ENCODE measurements at regions not wholly inside any gene's neighbourhood (a gene's known extent, or its start where the extent isn't known, plus 50 kb on each side); places are given as distances from the start of the nearest gene placed in this dataset.

DNA sequence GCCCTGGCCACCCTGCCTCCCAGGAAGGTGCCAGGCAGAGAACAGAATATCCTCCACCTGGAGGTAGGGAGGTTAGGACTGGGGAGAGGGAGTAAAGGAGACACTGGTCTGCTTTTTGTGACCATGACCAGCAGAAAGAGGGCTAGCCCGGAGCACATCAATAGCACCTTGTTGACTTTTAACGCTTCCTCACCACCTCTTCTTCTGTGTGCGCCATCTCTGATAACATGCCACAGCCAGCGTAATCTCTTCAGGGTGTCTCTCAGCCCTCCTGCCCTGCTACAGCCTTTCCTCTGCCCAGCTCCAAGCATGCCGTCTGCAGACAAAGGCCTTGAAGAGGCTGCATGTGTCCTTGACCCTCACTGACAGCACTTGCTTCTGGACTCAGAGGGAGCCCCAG is 50.9 kb upstream of the GJA5 start:
- DNase-seq (ENCODE audit: low read depth): no peak

DNA sequence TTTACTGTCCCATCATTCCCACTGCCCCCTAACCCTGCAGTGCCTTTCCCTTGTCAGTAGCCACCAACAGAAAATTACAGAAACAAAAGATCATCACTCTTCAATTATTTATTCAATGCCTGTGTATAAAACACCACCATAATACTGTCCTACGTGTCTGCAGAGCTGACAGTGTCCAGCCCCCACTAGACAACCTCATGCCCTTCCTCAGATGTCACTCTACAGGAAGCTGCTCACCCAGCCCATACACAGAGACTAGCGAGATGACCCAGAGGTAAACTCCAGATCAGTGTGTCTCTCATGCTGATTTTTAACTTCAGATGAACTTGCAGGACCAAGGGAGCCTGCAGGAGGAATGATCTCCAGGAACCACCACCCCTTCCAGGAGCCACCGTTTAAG is 51.3 kb upstream of the GJA5 start:
- DNase-seq (ENCODE audit: low read depth): no peak

DNA sequence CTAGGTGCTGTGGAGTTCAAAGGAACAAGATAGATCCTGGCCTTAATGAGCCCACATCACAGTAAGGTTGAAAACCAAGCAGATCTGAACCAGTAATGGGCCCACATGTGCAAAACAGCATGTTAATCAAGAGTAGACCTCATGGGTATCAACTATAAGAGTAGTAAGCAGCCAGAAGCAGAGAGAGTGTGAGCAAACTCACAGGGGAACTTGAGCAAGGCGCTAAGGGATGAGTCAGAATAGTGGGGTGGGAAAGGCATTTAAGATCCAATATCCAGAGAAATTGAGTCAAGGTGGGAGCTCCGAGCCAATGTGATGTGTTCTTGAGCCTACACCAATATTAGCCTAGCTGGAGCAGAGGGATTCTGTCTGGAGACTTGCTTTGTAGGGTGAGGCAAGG is 52.4 kb upstream of the GJA5 start:
- no peak for DNase-seq (ENCODE audit: low read depth)

DNA sequence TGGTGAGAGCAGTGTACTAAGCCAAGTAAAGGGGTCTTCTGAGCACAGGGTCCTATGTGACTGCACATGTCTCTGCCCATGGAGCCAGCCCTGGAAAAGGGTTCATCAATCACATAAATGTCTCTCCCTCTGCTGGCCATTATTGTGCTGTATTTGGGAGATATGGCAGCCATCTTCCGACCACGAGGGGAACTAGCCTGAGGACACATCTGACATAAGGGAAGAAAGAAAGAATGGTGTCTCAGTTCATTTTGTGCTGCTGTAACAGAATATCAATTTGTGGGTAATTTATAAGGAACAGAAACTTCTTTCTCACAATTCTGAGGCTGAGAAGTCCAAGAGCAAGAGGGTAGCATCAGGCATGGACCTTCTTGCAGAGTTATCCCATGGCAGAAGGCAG is 55.1 kb upstream of the GJA5 start:
- DNase-seq (ENCODE audit: low read depth): no peak

DNA sequence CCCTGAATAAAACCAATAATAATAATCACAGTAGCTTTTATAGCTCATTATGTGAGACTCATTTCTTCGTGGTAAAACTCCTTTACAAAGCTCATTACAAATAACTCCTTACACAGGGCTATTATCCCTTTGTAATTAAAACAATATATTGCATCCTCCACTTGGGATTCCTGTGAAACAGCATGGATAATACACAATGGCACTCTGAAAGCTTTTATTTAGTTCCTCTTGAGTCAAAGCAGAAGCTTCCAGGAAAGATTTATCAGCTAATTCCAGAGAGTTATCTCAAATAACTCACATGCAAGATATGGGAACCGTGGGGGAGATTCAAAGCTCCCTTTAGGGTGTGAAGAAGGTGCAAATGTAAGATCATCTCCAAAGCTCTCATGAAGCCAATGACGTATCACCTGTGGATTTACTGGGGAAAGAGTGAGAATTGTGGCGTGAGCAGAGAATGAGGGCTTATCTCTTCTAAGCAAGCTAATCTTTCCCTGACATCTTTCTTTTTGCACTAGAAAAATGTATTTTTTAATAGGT is 60.4 kb upstream of the GJA5 start:
- DNase-seq (ENCODE audit: low read depth): no peak

DNA sequence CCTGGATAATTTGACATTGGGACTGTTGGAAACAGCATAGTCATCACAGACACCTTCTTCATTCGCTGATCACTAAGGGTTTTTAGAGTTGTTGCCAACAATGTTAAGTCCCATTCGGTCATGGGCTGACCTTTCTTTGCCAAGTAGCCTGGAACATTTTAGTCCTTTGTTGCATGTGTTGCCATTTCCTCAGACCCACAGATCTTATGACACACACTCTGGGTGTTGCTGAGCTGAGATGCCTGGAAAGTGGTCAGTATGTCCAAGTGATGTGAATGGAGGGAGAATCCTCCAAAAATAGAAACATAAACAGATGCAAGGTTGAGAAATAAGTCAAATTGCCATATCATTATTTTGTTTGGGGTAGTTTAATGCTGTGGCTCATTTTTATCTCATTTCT is 61.5 kb upstream of the GJA5 start:
- no peak for DNase-seq (ENCODE audit: low read depth)

DNA sequence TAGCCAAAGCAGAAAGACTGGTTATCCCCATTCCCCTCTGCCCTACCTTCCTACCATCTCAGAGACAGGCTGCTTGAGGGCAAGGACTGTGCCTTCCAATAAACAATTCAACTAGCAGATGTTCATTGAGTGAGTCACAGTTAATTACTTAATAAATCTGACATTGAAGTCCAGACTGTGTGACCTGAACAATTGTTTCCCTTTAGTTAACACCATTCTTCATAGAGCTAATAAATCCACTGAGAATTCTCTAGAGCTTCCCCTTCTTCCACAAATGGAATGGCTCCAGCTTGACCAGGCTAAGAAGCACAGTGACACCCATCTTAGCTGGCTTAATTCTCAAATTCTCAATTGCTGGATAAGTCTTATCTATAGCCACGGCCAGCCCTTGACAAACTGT is 61.9 kb upstream of the GJA5 start:
- no peak for DNase-seq (ENCODE audit: low read depth)

DNA sequence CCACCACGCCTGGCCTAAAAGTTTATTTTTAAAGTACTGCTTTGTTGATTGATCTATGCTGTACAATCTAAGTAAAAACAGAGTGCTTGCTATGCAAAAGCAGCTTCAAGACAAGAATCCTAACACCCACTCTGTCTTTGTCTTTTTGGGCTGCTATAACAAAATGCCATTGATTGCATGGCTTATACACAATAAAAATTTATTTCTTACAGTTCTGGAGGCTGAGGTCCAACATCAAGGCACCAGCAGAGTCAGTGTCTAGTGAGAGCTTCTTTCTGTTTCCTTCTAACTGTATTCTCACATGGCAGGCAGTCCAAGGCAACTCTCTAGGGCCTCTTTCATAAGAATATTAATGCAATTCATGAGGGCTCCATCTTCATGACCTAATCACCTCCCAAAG is 63.6 kb upstream of the GJA5 start:
- DNase-seq (ENCODE audit: low read depth): no peak

DNA sequence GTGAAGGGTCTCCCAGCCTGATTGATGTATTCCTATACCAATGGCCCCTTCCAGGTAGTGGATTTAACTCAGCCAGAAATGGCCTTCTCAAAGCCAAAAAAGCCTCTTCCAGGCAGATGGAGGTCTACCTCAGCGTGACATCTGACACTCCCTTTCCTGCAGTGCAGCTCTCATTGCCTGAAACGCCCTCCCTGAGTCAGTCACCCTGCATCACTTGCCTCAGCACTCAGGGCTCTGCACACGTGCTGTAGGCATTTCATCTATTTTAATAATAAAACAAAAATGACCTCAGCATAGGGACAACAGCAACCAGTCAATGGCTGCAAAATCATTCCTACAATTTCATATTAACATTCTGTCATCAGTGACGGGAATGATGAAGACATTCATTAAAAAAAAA is 64.4 kb upstream of the GJA5 start:
- no peak for DNase-seq (ENCODE audit: low read depth)

DNA sequence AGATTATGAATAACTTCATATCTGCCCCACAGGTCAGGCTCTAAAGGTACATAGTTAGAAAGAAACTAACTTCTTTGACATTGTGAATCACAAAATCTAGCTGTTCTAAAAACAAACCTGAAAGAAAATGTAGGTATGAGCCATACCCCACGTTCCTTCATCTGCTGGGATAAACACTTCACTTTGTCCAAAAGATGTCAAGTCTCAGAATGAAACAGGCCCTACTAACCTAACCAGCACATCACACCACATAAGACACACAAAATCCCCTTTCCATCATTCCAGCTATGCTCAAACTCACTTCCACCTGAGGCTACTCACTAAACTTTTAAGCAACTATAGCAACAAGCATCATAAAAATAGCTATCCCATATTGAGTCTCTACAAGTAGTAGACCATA is 65.2 kb upstream of the GJA5 start:
- DNase-seq (ENCODE audit: low read depth): no peak

DNA sequence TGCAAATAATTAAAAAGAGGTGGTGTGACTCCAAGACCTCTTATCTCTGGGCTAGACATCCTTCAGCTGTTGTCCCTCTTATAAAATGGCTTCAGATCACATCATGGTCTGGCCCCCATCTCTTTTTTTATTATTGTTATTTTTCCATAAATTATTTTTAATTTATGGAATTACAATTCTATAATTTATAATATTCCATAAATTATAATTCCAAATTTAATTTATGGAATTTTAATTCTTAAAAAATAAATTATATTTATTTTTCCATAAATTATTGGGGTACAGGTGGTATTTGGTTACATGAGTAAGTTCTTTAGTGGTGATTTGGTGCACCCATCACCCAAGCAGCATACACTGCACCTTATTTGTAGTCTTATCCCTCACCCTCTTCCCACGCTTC is 65.9 kb upstream of the GJA5 start:
- no peak for DNase-seq (ENCODE audit: low read depth)

DNA sequence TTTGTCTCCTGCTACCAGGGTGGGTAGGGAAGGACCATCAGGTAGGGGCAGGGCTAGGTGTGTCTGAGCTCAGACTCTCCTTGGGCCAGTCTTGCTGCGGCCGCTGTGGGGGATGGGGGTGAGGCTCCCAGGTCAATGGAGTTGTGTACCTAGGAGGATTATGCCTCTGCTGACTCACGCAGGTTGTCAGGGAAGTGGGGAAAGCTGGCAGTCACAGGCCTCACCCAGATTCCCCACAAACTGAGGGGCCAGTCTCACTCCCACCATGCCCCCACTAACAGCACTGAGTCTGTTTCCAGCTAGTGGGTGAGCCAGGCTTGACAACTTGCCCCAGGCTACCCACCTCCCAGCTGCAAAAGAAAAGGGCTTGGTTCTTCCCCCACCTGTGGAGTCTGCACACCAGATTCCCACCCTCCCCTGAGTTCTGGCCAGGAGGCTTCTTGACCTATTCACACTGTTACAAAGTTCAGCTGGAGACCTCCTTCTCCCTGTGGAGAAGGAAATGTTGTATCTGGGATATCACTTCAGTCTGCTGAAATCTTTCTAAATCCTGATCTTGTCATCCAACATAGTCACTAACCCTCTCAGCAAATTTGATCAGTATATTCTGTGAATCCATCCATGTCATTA is 69.2 kb upstream of the GJA8 start:
- no peak for DNase-seq (ENCODE audit: low read depth)

DNA sequence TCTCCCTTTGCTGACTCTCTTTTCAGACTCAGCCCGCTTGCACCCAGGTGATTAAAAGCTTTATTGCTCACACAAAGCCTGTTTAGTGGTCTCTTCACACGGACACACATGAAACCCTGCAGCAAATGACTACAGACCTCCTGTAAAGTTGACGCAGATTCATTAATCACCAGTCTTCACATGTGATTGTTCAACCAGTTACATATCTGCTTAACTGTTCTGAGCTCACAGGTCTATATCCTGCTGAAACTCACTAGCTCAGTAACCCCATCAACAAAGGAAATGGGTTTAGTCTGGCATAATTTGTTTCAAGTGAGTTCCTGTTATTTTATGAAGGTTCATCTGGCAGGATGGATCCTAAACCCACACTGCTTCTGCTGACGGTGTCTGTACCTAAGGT is 68.4 kb upstream of the GJA8 start:
- DNase-seq (ENCODE audit: low read depth): no peak

DNA sequence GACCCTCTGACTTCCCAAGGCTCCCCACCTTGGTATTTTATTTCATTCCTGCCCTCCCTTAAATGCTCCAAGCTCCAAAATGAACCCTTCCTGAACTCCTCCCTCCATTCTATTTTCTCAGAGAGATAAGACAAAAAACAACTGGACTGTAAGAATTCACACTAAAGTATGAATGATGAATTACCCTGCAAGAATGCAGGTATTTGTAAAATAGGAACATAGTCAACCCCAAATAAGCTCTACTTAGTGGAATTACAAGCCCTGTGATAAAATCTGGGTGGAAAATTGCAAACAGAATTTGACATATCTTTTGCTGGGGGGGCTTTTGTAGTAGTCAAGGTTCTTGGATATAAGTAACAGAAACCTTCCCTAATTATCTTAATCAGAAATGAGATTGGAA is 67.8 kb upstream of the GJA8 start:
- no peak for DNase-seq (ENCODE audit: low read depth)

DNA sequence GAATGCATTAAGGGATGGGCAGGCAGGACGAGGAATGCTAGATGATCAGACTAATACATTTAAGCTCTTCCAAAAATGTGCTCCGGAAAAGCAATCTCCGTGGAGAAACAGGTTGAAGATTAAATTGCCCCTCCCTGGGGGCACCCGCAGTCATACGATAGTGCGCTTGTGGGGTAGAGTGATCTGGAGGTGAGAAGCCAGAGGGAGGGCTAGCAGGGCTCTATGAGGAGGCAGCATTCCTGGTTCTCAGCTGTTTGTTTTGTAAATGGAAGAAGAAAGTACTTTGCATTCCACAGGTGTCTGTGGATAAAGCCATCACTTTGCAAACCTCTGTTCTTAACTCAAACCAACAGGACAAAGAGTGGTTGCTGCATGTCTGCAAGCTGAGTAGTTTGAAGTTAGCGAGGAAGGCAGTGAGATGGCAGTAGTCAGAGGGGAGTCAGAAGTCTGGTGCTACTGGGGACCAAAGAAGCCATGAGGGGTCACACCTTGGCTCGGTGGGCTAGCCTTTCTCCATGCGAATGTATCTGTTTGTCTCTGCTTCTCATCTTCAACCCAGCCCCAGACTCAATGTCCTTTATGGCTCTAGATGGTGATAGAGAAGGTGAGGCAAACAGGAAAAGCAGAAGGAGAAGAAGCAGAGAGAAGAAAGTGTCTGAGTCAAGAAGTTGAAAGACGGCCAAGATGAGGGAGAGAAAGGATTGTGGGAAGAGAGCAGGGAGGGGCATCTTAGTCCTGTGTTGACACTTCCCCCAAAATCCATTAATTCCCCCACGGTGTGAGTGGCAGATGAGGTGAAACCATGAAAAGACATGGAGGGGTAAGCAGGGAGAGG is 65.2 kb upstream of the GJA8 start:
- no peak for DNase-seq (ENCODE audit: low read depth)

DNA sequence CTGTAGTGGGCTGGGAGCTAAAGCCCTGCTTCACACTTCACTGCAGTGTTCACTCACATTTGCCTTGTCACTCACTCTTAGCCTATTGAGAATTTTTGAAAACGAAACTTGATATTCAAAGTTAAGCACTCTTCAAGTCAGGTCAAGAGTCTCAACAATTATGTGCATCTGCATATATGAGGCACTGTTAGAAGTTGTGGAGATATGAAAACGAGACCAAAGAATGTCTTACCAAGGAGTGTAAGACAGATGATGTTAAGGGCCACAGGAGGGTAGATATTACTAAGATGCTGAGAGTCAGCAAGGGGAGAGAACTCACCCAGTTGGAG is 64.7 kb upstream of the GJA8 start:
- no peak for DNase-seq (ENCODE audit: low read depth)

DNA sequence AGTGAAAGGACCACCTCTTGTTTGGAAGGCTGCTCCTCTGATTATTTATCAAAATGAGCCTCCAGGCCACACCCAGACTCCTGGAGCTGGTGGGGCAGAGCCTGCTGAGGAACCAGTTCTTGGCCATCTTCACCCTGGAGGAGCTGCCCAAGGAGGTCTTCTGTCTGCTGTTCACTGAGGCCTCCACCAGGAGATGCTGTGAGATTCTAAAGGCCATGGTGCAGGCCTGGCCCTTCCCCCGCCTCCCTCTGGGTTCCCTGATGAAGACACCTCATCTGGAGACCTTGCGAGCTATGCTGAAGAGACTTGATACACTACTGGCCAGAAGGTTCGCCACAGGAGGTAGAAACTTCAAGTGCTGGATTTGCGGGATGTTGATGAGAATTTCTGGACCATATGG is 61.7 kb upstream of the GJA8 start:
- DNase-seq (ENCODE audit: low read depth): peak; percentile 6

DNA sequence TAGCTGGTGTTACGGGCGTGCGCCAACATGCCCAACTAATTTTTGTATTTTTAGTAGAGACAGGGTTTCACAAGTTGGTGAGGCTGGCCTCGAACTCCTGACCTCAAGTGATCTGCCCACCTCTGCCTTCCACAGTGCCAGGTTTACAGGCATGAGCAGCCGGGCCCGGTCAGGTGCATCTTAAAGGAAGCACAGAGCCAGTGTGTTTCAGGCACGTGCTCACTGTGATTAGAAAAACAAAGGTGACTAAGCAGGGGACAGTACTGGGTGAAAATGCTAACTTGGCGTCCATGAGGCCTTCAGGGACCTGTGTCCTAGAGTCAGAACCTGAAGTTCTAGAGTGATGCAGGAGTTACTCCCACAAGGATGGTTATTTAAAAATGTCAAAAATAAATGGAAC is 60.0 kb upstream of the GJA8 start:
- no peak for DNase-seq (ENCODE audit: low read depth)

DNA sequence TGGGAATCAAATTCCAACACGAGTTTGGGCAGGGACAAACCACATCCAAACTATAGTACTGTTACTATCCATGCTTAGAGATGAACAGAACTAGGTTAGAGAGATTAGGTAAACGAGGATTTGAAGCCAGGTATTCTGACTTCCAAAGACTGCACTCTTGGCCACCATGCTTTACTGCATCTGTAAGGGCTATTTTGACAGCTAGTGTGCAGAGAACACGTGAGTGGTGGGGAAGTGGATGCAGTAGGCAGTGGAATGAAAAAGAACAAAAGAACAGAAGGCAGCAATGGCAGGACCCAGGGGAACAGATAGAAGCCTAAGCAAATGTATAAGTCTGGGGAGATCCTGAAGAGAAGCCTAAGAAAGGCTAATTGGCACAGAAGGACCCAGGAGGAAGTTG is 59.1 kb upstream of the GJA8 start:
- DNase-seq (ENCODE audit: low read depth): no peak

DNA sequence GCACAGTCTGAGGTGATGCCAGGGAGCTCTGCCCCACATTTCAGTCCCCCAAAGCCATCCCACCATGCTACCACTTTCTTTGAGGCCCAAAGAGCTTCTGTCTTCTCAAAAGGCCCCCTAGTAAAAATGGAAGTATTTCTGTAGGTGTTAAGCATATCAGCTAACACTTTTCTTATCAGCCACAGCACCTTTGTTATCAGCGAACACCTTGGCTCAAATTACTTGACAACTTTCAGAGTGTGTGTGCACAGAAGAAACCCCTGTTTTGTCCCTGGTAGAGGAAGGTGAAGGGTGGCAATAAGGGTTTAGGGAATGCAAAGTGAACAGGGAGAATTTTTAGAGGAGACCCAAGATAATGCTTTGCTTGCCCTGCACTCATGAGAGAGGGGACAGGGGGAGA is 54.8 kb upstream of the GJA8 start:
- DNase-seq (ENCODE audit: low read depth): no peak

DNA sequence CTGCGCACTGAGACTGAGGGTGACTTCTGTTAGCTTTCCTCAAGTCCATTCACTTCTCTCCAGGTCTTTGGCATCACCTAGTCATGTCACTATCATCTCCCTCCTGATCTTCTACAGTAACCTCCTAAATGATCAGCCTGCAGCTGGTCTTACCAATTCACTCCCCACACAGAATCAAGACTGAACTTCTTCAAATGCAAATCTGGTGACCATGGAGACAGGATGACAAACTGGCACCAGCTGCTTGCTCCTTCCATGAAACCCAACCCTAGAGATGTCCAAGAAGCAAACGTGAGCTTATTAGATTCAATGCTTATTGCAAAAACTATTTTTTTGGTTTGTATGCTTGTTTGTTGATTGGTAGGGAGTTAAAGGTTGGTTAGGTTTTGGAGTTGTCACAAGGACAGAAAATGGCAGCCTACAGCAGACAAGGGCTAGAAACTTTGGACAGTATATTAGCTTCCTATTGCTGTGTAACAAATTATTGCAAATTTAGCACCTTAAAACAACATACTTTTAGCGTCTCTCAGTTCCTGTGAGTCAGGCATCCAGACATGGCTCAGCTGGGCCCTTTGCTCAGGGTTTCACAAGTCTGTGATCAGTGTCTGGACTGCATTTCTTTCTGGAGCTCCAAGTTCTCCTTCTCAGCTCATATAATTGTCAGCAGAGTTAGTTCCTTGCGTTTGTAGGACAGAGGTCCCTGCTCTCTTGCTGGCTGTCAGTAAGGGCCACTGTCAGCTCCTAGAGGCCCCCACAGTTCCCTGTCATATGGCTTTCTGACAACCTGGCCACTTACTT is 53.3 kb upstream of the GJA8 start:
- DNase-seq (ENCODE audit: low read depth): no peak

DNA sequence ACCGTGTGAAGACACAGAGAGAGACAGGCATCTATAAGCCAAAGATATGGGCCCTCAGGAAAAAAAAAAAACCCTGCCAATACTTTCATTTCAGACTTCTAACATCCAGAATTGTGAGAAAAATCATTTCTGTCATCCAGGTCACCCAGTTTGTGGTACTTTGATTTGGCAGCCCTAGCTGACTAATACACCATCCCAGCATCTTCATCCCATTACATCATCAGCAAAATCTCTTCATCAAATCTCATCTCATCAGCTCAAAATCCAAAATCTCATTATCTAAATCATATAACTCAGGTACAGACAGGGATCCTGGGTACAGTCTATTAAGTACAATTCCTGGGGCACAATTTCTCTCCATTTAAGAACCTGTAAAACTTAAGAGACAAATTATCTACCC is 51.9 kb upstream of the GJA8 start:
- DNase-seq (ENCODE audit: low read depth): no peak

DNA sequence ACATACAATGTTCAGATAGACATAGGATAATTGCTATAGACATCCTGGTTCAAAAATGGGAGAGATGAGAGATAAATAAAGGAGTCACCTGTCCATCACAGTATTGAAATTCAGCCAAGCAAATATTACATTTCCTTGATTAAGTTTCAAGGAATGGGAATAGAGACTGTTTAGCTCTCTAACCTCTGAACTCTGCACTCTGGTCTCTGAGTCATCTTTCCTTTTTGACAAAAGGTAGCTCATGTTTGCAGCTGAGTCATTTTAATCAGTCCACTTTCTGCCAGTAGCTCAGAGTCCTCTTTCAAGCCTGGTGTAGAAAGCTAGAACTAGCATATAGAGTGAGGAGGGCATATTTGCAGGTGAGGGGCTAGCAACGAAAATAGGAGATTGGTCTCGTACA is 51.4 kb upstream of the GJA8 start:
- DNase-seq (ENCODE audit: low read depth): no peak

Measured in activated T-cell treated with anti-CD3 and anti-CD28 coated beads for 48 hours (primary cell).